ENCODE measurements at regions not wholly inside any gene's neighbourhood (a gene's known extent, or its start where the extent isn't known, plus 50 kb on each side); places are given as distances from the start of the nearest gene placed in this dataset.

GRCh38 chr13:26133851-26134250, 82.0 kb upstream of the SHISA2 start:
- TF ChIP-seq CTCF (IDR thresholded peaks at IDR 0.05; ENCODE audit: low read depth, low read length, missing input control) (no peak), RAD21 (IDR thresholded peaks at IDR 0.05) (no peak), MAX (IDR thresholded peaks at IDR 0.05) (no peak), REST (IDR thresholded peaks at IDR 0.05) (no peak), TAF1 (conservative IDR thresholded peaks at IDR 0.05) (no peak), RXRA (IDR thresholded peaks at IDR 0.05) (no peak)

All from liver (tissue), 3 donors.